ENCODE measurements at regions not wholly inside any gene's neighbourhood (a gene's known extent, or its start where the extent isn't known, plus 50 kb on each side); places are given as distances from the start of the nearest gene placed in this dataset.

DNA sequence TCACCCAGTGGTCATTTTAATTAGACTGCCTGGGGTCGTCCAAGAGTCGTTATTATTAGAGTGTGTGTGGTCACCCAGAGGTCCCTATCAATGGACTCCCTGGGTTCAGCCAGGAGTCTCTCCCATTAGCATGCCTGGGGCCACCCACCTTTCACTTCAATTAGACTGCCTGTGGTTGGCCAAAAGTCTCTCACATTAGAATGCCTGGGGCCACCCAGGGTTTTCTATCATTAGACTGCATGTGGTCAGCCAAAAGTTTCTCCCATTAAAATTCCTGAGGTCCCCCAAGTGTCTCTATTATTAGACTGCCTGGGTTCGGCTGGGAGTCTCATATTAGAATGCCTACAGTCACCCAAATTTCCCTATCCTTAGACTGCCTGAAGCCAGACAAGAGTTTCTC lies 1472.6 kb downstream of the UQCRFS1 start:
- Histone ChIP-seq H3K36me3 (peaks cover 0 to 54% (median 14%) of the 10 kb centered on the region in 6 donors), H3K9me3 (peaks cover 0 to 43% (median 21%) of the 10 kb centered on the region in 8 donors), H3K27me3 (replicated peaks in 1 of 7) (no peaks in the 10 kb centered on the region), H3K4me1 (no peaks in the 10 kb centered on the region), H3K27ac (no peak overlapping the region), H3K4me3 (no peak overlapping the region)
- no peak for TF ChIP-seq CTCF (IDR thresholded peaks at IDR 0.05 in 8 of 11, conservative IDR thresholded peaks at IDR 0.05 in 3 of 11)
- no peak for TF ChIP-seq POLR2AphosphoS5 (IDR thresholded peaks at IDR 0.05)
- no peak for TF ChIP-seq POLR2A (IDR thresholded peaks at IDR 0.05)
- intact Hi-C loops (cut with DNase I; ENCODE audit: low total_unique reads), result no loop called here
- DNase-seq, result no peak
- WGBS, 5 donors, result 69 to 95% (median 87%) methylated on average over 3 of the region's 3 CpGs

GRCh38 chr19:27738569-27739193 lies 1474.3 kb downstream of the UQCRFS1 start:
- H3K4me3 ChIP-seq, result no peak overlapping the region
- intact Hi-C loops (cut with DNase I; ENCODE audit: low total_unique reads), result no loop called here
- no peak for TF ChIP-seq POLR2A (IDR thresholded peaks at IDR 0.05)
- no peak for TF ChIP-seq CTCF (IDR thresholded peaks at IDR 0.05 in 8 of 11, conservative IDR thresholded peaks at IDR 0.05 in 3 of 11)
- no peaks in the 10 kb centered on the region for H3K27me3 ChIP-seq (replicated peaks in 1 of 7)
- H3K9me3 ChIP-seq, result peaks cover 0 to 53% (median 19%) of the 10 kb centered on the region in 8 donors
- DNase-seq, result no peak
- peaks cover 0 to 61% (median 8%) of the 10 kb centered on the region in 6 donors for H3K36me3 ChIP-seq
- H3K27ac ChIP-seq, result no peak overlapping the region
- no peaks in the 10 kb centered on the region for H3K4me1 ChIP-seq
- 78 to 91% (median 84%) methylated on average over 7 of the region's 7 CpGs for WGBS, 5 donors

DNA sequence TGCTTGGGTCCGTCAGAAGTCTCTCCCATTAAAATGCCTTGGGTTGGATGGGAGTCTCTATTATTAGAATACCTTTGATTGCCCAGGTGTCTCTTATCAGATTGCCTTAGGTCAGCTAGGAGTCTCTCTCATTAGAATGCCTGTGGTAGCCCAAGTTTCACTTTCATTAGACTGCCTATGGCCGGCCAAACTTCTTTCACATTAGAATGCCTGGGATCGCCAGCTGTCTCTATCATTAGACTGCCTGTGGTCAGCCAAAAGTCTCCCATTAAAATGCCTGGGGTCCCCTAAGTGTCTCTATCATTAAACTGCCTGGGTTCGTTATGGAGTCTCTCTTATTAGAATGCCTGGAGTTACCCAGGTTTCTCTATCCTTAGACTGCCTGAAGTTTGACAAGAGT lies 1476.7 kb downstream of the UQCRFS1 start:
- Histone ChIP-seq H3K36me3 (peaks cover 0 to 80% (median 12%) of the 10 kb centered on the region in 6 donors), H3K4me1 (no peaks in the 10 kb centered on the region), H3K4me3 (no peak overlapping the region), H3K27ac (no peak overlapping the region), H3K27me3 (replicated peaks in 1 of 7) (no peaks in the 10 kb centered on the region), H3K9me3 (peaks cover 0 to 68% (median 41%) of the 10 kb centered on the region in 8 donors)
- no peak for DNase-seq
- 85 to 96% (median 93%) methylated on average over 4 of the region's 4 CpGs for WGBS, 5 donors
- TF ChIP-seq POLR2AphosphoS5 (IDR thresholded peaks at IDR 0.05) (no peak), POLR2A (IDR thresholded peaks at IDR 0.05) (no peak), CTCF (IDR thresholded peaks at IDR 0.05 in 8 of 11, conservative IDR thresholded peaks at IDR 0.05 in 3 of 11) (no peak)
- intact Hi-C loops (cut with DNase I; ENCODE audit: low total_unique reads), result no loop called here

DNA sequence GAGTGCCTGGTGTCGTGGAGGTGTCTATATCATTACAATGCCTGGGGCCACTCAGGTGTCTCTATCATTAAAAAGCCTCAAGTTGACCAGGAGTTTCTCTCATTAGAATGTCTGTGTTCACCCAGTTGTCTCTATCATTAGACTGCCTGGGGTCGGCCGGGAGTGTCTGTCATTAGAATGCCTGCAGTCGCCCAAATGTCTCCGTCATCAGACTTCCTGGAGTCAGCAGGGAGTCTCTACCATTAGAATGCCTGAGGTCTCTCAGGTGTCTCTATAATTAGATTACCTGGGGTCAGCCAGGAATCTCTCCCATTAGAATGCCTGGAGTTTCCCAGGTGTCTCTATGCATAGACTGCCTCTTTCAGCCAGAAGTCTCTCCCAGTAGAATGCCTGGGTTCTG lies 1477.6 kb downstream of the UQCRFS1 start:
- WGBS, 5 donors, result 89 to 95% (median 93%) methylated on average over 5 of the region's 5 CpGs
- Histone ChIP-seq H3K36me3 (peaks cover 0 to 85% (median 16%) of the 10 kb centered on the region in 6 donors), H3K27ac (no peak overlapping the region), H3K4me1 (no peaks in the 10 kb centered on the region), H3K27me3 (replicated peaks in 1 of 7) (no peaks in the 10 kb centered on the region), H3K4me3 (no peak overlapping the region), H3K9me3 (peaks cover 0 to 78% (median 50%) of the 10 kb centered on the region in 8 donors)
- intact Hi-C loops (cut with DNase I; ENCODE audit: low total_unique reads), result no loop called here
- DNase-seq, result no peak
- TF ChIP-seq POLR2AphosphoS5 (IDR thresholded peaks at IDR 0.05) (no peak), POLR2A (IDR thresholded peaks at IDR 0.05) (no peak), CTCF (IDR thresholded peaks at IDR 0.05 in 8 of 11, conservative IDR thresholded peaks at IDR 0.05 in 3 of 11) (no peak)

Data from spleen (tissue), 11 donors.